H1 (cell line): ENCODE measurements at regions not wholly inside any gene's neighbourhood (a gene's known extent, or its start where the extent isn't known, plus 50 kb on each side); places are given as distances from the start of the nearest gene placed in this dataset.

ENCODE experiments used
- CTCF ChIA-PET: fragments of 300-600 bp; sonication (Branson Sonifier 250); formaldehyde crosslinking; loops from one replicate; lab custom pipeline; 2021; ENCODE audit not compliant: partially characterized antibody; lab: Charles Lee
- POLR2A ChIA-PET: fragments of 300-600 bp; sonication (Branson Sonifier 250); formaldehyde crosslinking; loops from one replicate; lab custom pipeline; 2021; ENCODE audit warnings: inconsistent platforms; ENCODE audit not compliant: partially characterized antibody; lab: Charles Lee
- DNase-seq, 2 experiments: peaks; one replicate each; pipeline versions ENCODE4 v3.0.0 to v3.0.0-alpha.2; 2010 to 2022; ENCODE audit warnings: low spot score in 2 of 2, low read depth in 1 of 2, mixed read lengths in 1 of 2
- FAIRE-seq: peaks from 2 replicates; lab custom pipeline; 2011; peaks lifted over from hg19 to GRCh38; lab: Jason Lieb, UNC
- H2AFZ ChIP-seq: 2 replicates; pipeline ENCODE4 v1.8.1; 2012; ENCODE audit warnings: low read length, inconsistent platforms
- H2AK5ac ChIP-seq: 2 replicates; pipeline ENCODE4 v1.6.1; 2013; ENCODE audit warnings: low read depth, low read length
- H2BK120ac ChIP-seq: replicated peaks from 2 replicates; pipeline ENCODE3; 2013; ENCODE audit warnings: low read depth, low read length, inconsistent platforms
- H2BK12ac ChIP-seq: 2 replicates; pipeline ENCODE4 v1.6.1; 2013; ENCODE audit warnings: low read depth, low read length
- H2BK15ac ChIP-seq: 2 replicates; pipeline ENCODE4 v1.6.1; 2013; ENCODE audit warnings: low read length
- H2BK20ac ChIP-seq: 2 replicates; pipeline ENCODE4 v1.6.1; 2013; ENCODE audit warnings: low read length
- H2BK5ac ChIP-seq: 2 replicates; pipeline ENCODE4 v1.6.1; 2013; ENCODE audit warnings: low read depth, low read length
- H3K14ac ChIP-seq: 2 replicates; pipeline ENCODE4 v1.6.1; 2013; ENCODE audit warnings: inconsistent platforms; ENCODE audit not compliant: insufficient read length
- H3K18ac ChIP-seq: 2 replicates; pipeline ENCODE4 v1.6.1; 2013; ENCODE audit warnings: low read length; ENCODE audit errors: extremely low read depth
- H3K23ac ChIP-seq: 2 replicates; pipeline ENCODE4 v1.6.1; 2013; ENCODE audit warnings: inconsistent platforms; ENCODE audit not compliant: insufficient read length
- H3K23me2 ChIP-seq: 2 replicates; pipeline ENCODE4 v1.6.1; 2013; ENCODE audit warnings: low read depth, low read length
- H3K27ac ChIP-seq: 2 replicates; pipeline ENCODE4 v1.6.1; 2011; ENCODE audit warnings: low read depth, low read length, inconsistent platforms
- H3K27me3 ChIP-seq, 4 experiments: replicated peaks in 1 of 4; 1 replicate in 1 of 4; 2 replicates in 3 of 4; pipeline versions ENCODE4 v1.6.1 to v1.8.1; 2011 to 2013; ENCODE audit warnings: low read length in 3 of 4, mild to moderate bottlenecking in 3 of 4, inconsistent platforms in 2 of 4, mixed read lengths in 2 of 4, moderate library complexity in 1 of 4; ENCODE audit not compliant: control insufficient read depth in 3 of 4, insufficient read depth in 3 of 4; ENCODE audit errors: extremely low read depth in 1 of 4
- H3K36me3 ChIP-seq, 4 experiments: 2 replicates each; pipeline versions ENCODE4 v1.6.1 to v1.8.1; 2011 to 2013; ENCODE audit warnings: mild to moderate bottlenecking in 4 of 4, low read length in 3 of 4, moderate library complexity in 2 of 4, control low read depth in 1 of 4, inconsistent platforms in 1 of 4; ENCODE audit not compliant: insufficient read depth in 4 of 4, control insufficient read depth in 2 of 4
- H3K4ac ChIP-seq: replicated peaks from 2 replicates; pipeline ENCODE3; 2013; ENCODE audit warnings: low read length, low read depth, mixed read lengths, inconsistent platforms; ENCODE audit not compliant: insufficient read length
- H3K4me1 ChIP-seq, 4 experiments: replicated peaks in 1 of 4; 1 replicate in 1 of 4; 2 replicates in 3 of 4; pipeline versions ENCODE4 v1.6.1 to v1.8.1; 2011 to 2013; ENCODE audit warnings: low read length in 3 of 4, inconsistent platforms in 2 of 4, mixed read lengths in 1 of 4; ENCODE audit not compliant: insufficient read depth in 4 of 4, control insufficient read depth in 3 of 4
- H3K4me2 ChIP-seq, 2 experiments: 2 replicates each; pipeline versions ENCODE4 v1.6.1 to v1.8.1; 2011 to 2013; ENCODE audit warnings: low read depth in 2 of 2, low read length in 2 of 2, control low read depth in 1 of 2, inconsistent platforms in 1 of 2, mild to moderate bottlenecking in 1 of 2; ENCODE audit not compliant: insufficient read depth in 1 of 2
- H3K4me3 ChIP-seq, 4 experiments: fragments of 200-600, 300-600 bp in 1 of 4; sonication (generic), shearing (Covaris generic), sonication (Bioruptor Twin) in 1 of 4; 2 replicates each; pipeline versions ENCODE4 v1.5.1 to v1.8.1; 2011 to 2016; ENCODE audit warnings: low read length in 4 of 4, low read depth in 3 of 4, control low read depth in 2 of 4, inconsistent platforms in 2 of 4, mild to moderate bottlenecking in 2 of 4, mixed read lengths in 1 of 4, moderate library complexity in 1 of 4; ENCODE audit not compliant: insufficient read depth in 2 of 4; ENCODE audit errors: extremely low read depth in 1 of 4
- H3K56ac ChIP-seq: replicated peaks from 2 replicates; pipeline ENCODE3; 2013; ENCODE audit warnings: low read depth, mild to moderate bottlenecking, mixed read lengths, low read length, inconsistent platforms; ENCODE audit not compliant: insufficient read length
- H3K79me1 ChIP-seq: 2 replicates; pipeline ENCODE4 v1.6.1; 2013; ENCODE audit warnings: low read depth, low read length, control low read depth
- H3K79me2 ChIP-seq, 2 experiments: 2 replicates each; pipeline versions ENCODE4 v1.6.1 to v1.8.1; 2012 to 2013; ENCODE audit warnings: low read length in 2 of 2, mild to moderate bottlenecking in 2 of 2, inconsistent platforms in 1 of 2; ENCODE audit not compliant: insufficient read depth in 2 of 2, control insufficient read depth in 1 of 2
- H3K9ac ChIP-seq, 4 experiments: replicated peaks in 1 of 4; 1 replicate in 1 of 4; 2 replicates in 3 of 4; pipeline versions ENCODE4 v1.6.1 to v1.8.1; 2011 to 2013; ENCODE audit warnings: low read depth in 3 of 4, low read length in 3 of 4, control low read depth in 2 of 4, mild to moderate bottlenecking in 2 of 4, moderate library complexity in 2 of 4, inconsistent platforms in 1 of 4; ENCODE audit errors: extremely low read depth in 1 of 4
- H3K9me3 ChIP-seq, 2 experiments: 2 replicates each; pipeline versions ENCODE4 v1.6.1 to v1.8.1; 2012 to 2013; ENCODE audit warnings: mild to moderate bottlenecking in 2 of 2, moderate library complexity in 2 of 2, control low read depth in 1 of 2, inconsistent platforms in 1 of 2, low read depth in 1 of 2, low read length in 1 of 2, mixed read lengths in 1 of 2; ENCODE audit not compliant: insufficient read depth in 2 of 2
- H4K20me1 ChIP-seq, 2 experiments: replicated peaks in 1 of 2; 2 replicates each; pipeline versions ENCODE3 to v1.8.1; 2011 to 2013; ENCODE audit warnings: inconsistent platforms in 2 of 2, low read length in 2 of 2, mild to moderate bottlenecking in 1 of 2; ENCODE audit not compliant: insufficient read depth in 2 of 2, control insufficient read depth in 1 of 2
- H4K5ac ChIP-seq: 2 replicates; pipeline ENCODE4 v1.6.1; 2013; ENCODE audit warnings: low read length, low read depth, mixed read lengths, inconsistent platforms; ENCODE audit not compliant: insufficient read length
- H4K8ac ChIP-seq: 2 replicates; pipeline ENCODE4 v1.8.0; 2013; ENCODE audit warnings: mild to moderate bottlenecking, moderate library complexity, low read length, inconsistent platforms; ENCODE audit not compliant: insufficient read depth; ENCODE audit errors: extremely low read depth
- H4K91ac ChIP-seq: replicated peaks from 2 replicates; pipeline ENCODE3; 2013; ENCODE audit warnings: low read length, mixed read lengths, inconsistent platforms; ENCODE audit not compliant: insufficient read length
- HDAC6 ChIP-seq: IDR thresholded peaks from one replicate; pipeline ENCODE4 v1.7.1; 2012; ENCODE audit warnings: low read depth, mild to moderate bottlenecking, inconsistent platforms, low read length, moderate library complexity
- JUN ChIP-seq: IDR thresholded peaks from 2 replicates; pipeline ENCODE4 v1.6.1; 2011; ENCODE audit warnings: low read depth, mild to moderate bottlenecking, improper control_type of control experiment, low read length
- MAFK ChIP-seq: IDR thresholded peaks from 2 replicates; pipeline ENCODE4 v1.6.1; 2012; ENCODE audit warnings: low read depth, mild to moderate bottlenecking, improper control_type of control experiment, low read length
- NANOG ChIP-seq: IDR thresholded peaks from 2 replicates; pipeline ENCODE4 v1.6.1; 2011; ENCODE audit warnings: low read length, low read depth, mild to moderate bottlenecking, inconsistent platforms; ENCODE audit not compliant: insufficient read depth, poor library complexity, severe bottlenecking
- NRF1 ChIP-seq: IDR thresholded peaks from 2 replicates; pipeline ENCODE4 v1.6.1; 2011; ENCODE audit warnings: mild to moderate bottlenecking, low read depth, low read length, improper control_type of control experiment
- POU5F1 ChIP-seq: IDR thresholded peaks from 2 replicates; pipeline ENCODE4 v1.6.1; 2011; ENCODE audit warnings: low read depth, mild to moderate bottlenecking, low read length, moderate library complexity
- RFX5 ChIP-seq: IDR thresholded peaks from 2 replicates; pipeline ENCODE4 v1.6.1; 2011; ENCODE audit warnings: low read depth, low read length, improper control_type of control experiment, borderline replicate concordance
- SIN3A ChIP-seq, 2 experiments: IDR thresholded peaks in 1 of 2; conservative IDR thresholded peaks in 1 of 2; 2 replicates each; pipeline ENCODE4 v1.6.1; 2011 to 2012; ENCODE audit warnings: low read length in 2 of 2, improper control_type of control experiment in 1 of 2, low read depth in 1 of 2, mild to moderate bottlenecking in 1 of 2
- WGBS, 2 experiments: shearing (Covaris generic) in 1 of 2; methylation state at CpG; one replicate each; pipeline versions ENCODE4 v1.1.6 to v1.1.7; 2013 to 2015; ENCODE audit warnings: low lambda C conversion rate in 2 of 2, mixed read lengths in 2 of 2, inconsistent platforms in 1 of 2, low coverage in 1 of 2, missing lambda C conversion rate in 1 of 2; ENCODE audit not compliant: insufficient replicate concordance in 2 of 2, insufficient coverage in 1 of 2, insufficient read length in 1 of 2; ENCODE audit errors: extremely low coverage in 1 of 2, missing lambda C conversion rate in 1 of 2; 5-methylcytosine and 5-hydroxymethylcytosine counted together
- TF ChIP-seq, protein P1 (sequence below): IDR thresholded peaks from 2 replicates; pipeline ENCODE4 v1.6.1; 2012; ENCODE audit warnings: inconsistent platforms

DNA sequence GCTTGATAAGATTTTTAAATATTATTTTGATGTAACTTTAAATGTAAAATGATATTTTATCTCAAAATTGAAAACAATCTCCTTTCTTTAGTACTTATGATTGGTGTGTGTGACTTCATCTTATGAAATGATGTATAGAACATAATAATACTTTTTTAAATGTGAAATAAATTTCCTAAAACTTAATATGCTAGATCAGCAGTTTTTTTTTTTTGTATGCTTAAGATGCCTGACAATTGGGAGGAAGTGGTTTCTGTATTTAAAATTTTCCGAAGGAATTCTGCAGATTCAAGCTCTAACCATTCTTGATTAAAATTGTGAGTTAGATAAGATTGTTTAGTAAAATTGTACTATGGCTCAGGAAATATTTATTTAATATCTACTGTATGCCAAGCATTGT is 154.9 kb downstream of the KDM5D start:
- H3K23ac ChIP-seq, result no peak overlapping the region
- no peak overlapping the region for H3K4ac ChIP-seq
- no peak overlapping the region for H2AK5ac ChIP-seq
- no peak overlapping the region for H3K14ac ChIP-seq
- no peak overlapping the region for H2AFZ ChIP-seq
- no peak overlapping the region for H4K8ac ChIP-seq
- no peak for DNase-seq
- H2BK20ac ChIP-seq, result no peak overlapping the region
- no peak overlapping the region for H2BK15ac ChIP-seq
- no peak overlapping the region for H2BK5ac ChIP-seq
- no peak overlapping the region for H4K91ac ChIP-seq
- no peak overlapping the region for H2BK12ac ChIP-seq
- H3K79me1 ChIP-seq, result no peaks in the 10 kb centered on the region
- H3K23me2 ChIP-seq, result no peaks in the 10 kb centered on the region
- ChIA-PET POLR2A (no interaction called here), CTCF (no interaction called here)
- no peaks in the 10 kb centered on the region for H3K27me3 ChIP-seq
- no peak overlapping the region for H3K27ac ChIP-seq
- H3K9me3 ChIP-seq, result peaks cover 0 to 8% of the 10 kb centered on the region in 2 experiments; a peak in 1 of 4 replicates
- H3K56ac ChIP-seq, result no peak overlapping the region
- no peak for FAIRE-seq
- no peak overlapping the region for H4K5ac ChIP-seq
- TF ChIP-seq, protein P1, sequence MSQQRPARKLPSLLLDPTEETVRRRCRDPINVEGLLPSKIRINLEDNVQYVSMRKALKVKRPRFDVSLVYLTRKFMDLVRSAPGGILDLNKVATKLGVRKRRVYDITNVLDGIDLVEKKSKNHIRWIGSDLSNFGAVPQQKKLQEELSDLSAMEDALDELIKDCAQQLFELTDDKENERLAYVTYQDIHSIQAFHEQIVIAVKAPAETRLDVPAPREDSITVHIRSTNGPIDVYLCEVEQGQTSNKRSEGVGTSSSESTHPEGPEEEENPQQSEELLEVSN, result no peak
- TF ChIP-seq JUN, result no peak
- peak; percentile 62; the same call in 1 of the 2 replicates for TF ChIP-seq MAFK
- no peak for TF ChIP-seq NANOG
- no peak for TF ChIP-seq HDAC6
- TF ChIP-seq SIN3A (conservative IDR thresholded peaks at IDR 0.05 in 1 of 2, IDR thresholded peaks at IDR 0.05 in 1 of 2; ENCODE audit: low read depth in 1 of 2, low read length in 2 of 2), result no peak
- TF ChIP-seq POU5F1, result no peak
- no peak for TF ChIP-seq NRF1
- no peak for TF ChIP-seq RFX5
- no peaks in the 10 kb centered on the region for H4K20me1 ChIP-seq
- no peak overlapping the region for H3K4me2 ChIP-seq
- no peaks in the 10 kb centered on the region for H3K4me1 ChIP-seq
- WGBS, 2 experiments, result 88% methylated on average over 1 of the region's 1 CpG; no CpG with 5 or more reads in 1 of the 2 experiments
- no peak overlapping the region for H3K4me3 ChIP-seq
- H3K18ac ChIP-seq, result no peak overlapping the region
- peaks cover 0 to 4% of the 10 kb centered on the region in 2 experiments; a peak in 2 of 4 replicates for H3K79me2 ChIP-seq
- no peak overlapping the region for H3K9ac ChIP-seq
- peaks cover 0 to 30% (median 9%) of the 10 kb centered on the region in 4 experiments; a peak in 5 of 8 replicates for H3K36me3 ChIP-seq
- H2BK120ac ChIP-seq, result no peak overlapping the region
